Adrenal gland (tissue), 9 donors: ENCODE measurements at regions not wholly inside any gene's neighbourhood (a gene's known extent, or its start where the extent isn't known, plus 50 kb on each side); places are given as distances from the start of the nearest gene placed in this dataset.
A peak's percentile ranks its signal among the peaks of the same experiment; 100 is the strongest.

ENCODE experiments used
- DNase-seq, 7 donors: peaks; one replicate each; pipeline ENCODE4 v3.0.0-alpha.2; 2019 to 2020
- H3K27ac ChIP-seq, 5 donors: fragments of 200-600 bp; sonication (generic) in 4 of 5; 1 replicate in 3 of 5; 2 replicates in 2 of 5; pipeline versions ENCODE4 v1.5.1 to v1.8.0; 2016 to 2020; ENCODE audit warnings: mild to moderate bottlenecking in 1 of 5
- H3K27me3 ChIP-seq: fragments of 200-600 bp; 2 replicates; pipeline ENCODE4 v1.8.0; 2021
- H3K36me3 ChIP-seq, 2 donors: fragments of 200-600 bp; replicated peaks in 1 of 2; 1 replicate in 1 of 2; 2 replicates in 1 of 2; pipeline versions ENCODE4 v1.5.1 to v1.8.0; 2018 to 2022
- H3K4me1 ChIP-seq, 2 donors: fragments of 200-600 bp; replicated peaks in 1 of 2; 1 replicate in 1 of 2; 2 replicates in 1 of 2; pipeline versions ENCODE4 v1.5.1 to v1.8.0; 2018 to 2021
- H3K4me3 ChIP-seq, 4 donors: fragments of 200-600 bp; sonication (generic) in 3 of 4; one replicate each; pipeline ENCODE4 v1.5.1; 2016 to 2018
- H3K9me3 ChIP-seq, 3 donors: fragments of 200-600 bp; sonication (generic) in 1 of 3; replicated peaks in 1 of 3; 1 replicate in 2 of 3; 2 replicates in 1 of 3; pipeline versions ENCODE4 v1.5.1 to v1.8.0; 2016 to 2021
- POLR2A ChIP-seq, 2 donors: fragments of 450-650 bp; IDR thresholded peaks; one replicate each; pipeline ENCODE4 v1.6.1; 2017; ENCODE audit warnings: antibody characterized with exemption in 2 of 2, mild to moderate bottlenecking in 2 of 2, moderate library complexity in 1 of 2
- WGBS, 4 donors: extraction: QIAGEN DNeasy Blood & Tissue Kit in 2 of 4; methylation state at CpG; one replicate each; pipeline versions ENCODE4 v1.1.5 to v1.1.7; 2013 to 2017; 5-methylcytosine and 5-hydroxymethylcytosine counted together
- intact Hi-C, 2 donors: fragments of 100-400 bp; cut with DNase I; formaldehyde crosslinking; loops; one replicate each; pipeline versions ENCODE4 v1.14.1 to v1.15.0; 2022 to 2023
- TF ChIP-seq, protein P1 (sequence below), 6 experiments: fragments of 450-650 bp in 4 of 6; fragments of 200-600 bp in 2 of 6; sonication (generic) in 1 of 6; IDR thresholded peaks; 1 replicate in 5 of 6; 2 replicates in 1 of 6; pipeline versions ENCODE4 v1.5.1 to v1.8.0; 2016 to 2021; ENCODE audit warnings: antibody characterized with exemption in 6 of 6, mild to moderate bottlenecking in 2 of 6, moderate library complexity in 1 of 6
- donor health status: healthy with polysubstance abuse.
- donor health status: Bipolar disorder and iron deficiency.
- donor health status: DM: yes; HTN: yes; CAD: no.
- donor health status: DM: no; HTN: no; CAD: no.
- donor health status: DM: no; HTN: no; CAD: no.

DNA sequence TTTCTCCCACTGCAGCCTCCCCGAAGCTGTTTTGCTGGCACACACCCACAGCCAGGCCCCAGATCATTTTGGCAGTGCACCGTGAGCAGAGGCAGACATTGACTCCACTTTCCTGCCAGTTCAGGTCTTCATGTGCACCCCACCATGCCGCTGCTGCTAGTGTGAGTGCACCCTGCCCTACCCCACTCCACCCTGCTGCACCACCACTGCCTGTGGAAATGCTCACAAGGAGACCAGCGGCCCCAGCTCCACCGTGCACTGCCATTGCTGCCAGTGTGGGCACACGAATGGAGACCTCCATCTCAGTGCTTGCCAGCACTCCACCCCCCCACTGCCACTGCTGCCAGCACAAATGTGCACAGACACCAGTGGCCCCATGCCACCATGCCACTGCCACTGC lies 277.6 kb upstream of the ZC4H2 start:
- intact Hi-C loops, result no loop called here
- Histone ChIP-seq H3K36me3 (no peaks in the 10 kb centered on the region), H3K4me1 (no peaks in the 10 kb centered on the region), H3K4me3 (no peak overlapping the region), H3K9me3 (no peaks in the 10 kb centered on the region), H3K27me3 (peaks cover 7% of the 10 kb centered on the region), H3K27ac (no peak overlapping the region)
- TF ChIP-seq, protein P1, sequence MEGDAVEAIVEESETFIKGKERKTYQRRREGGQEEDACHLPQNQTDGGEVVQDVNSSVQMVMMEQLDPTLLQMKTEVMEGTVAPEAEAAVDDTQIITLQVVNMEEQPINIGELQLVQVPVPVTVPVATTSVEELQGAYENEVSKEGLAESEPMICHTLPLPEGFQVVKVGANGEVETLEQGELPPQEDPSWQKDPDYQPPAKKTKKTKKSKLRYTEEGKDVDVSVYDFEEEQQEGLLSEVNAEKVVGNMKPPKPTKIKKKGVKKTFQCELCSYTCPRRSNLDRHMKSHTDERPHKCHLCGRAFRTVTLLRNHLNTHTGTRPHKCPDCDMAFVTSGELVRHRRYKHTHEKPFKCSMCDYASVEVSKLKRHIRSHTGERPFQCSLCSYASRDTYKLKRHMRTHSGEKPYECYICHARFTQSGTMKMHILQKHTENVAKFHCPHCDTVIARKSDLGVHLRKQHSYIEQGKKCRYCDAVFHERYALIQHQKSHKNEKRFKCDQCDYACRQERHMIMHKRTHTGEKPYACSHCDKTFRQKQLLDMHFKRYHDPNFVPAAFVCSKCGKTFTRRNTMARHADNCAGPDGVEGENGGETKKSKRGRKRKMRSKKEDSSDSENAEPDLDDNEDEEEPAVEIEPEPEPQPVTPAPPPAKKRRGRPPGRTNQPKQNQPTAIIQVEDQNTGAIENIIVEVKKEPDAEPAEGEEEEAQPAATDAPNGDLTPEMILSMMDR (IDR thresholded peaks at IDR 0.05), result no peak
- no peak for TF ChIP-seq POLR2A (IDR thresholded peaks at IDR 0.05)
- no peak for DNase-seq
- 85 to 100% (median 87%) methylated on average over 2 to 6 of the region's 6 CpGs for WGBS, 4 donors

DNA sequence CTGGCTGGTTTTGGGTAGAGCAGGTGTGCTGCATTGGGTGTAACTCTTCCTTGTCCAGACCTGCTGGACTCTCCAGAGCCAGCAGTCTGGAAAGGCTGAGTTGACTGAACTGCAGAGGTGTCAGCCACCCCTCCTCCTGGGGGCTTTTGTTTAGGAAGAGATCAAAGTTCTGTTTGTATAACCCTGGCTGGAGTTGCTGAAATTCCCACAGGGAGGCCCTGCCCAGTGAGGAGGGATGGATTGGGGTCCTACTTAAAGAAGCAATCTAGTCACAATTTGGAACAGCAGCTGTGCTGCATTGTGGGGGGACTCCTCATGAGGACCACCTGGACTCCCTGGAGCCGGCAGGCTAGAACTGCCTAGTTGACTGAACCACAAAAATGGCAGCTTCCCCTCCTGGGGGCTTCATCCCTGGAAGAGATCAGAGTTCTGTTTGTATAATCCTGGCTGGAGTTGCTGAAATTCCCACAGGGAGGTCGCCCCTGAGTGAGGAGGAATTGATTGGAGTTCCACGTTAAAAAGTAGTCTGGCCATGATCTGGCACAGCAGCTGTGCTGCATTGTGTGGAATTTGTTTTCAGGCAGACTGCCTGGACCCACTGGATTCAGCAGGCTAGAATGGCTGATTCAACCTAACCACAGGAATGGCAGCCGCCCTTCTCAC lies 264.9 kb upstream of the ZC4H2 start:
- H3K4me1 ChIP-seq, result no peaks in the 10 kb centered on the region
- H3K9me3 ChIP-seq, result no peaks in the 10 kb centered on the region
- 50 to 83% (median 66%) methylated on average over 1 to 4 of the region's 4 CpGs for WGBS, 4 donors
- intact Hi-C loops, result no loop called here
- H3K36me3 ChIP-seq, result no peaks in the 10 kb centered on the region
- no peak for DNase-seq
- no peaks in the 10 kb centered on the region for H3K27me3 ChIP-seq
- H3K27ac ChIP-seq, result no peak overlapping the region
- no peak for TF ChIP-seq POLR2A (IDR thresholded peaks at IDR 0.05)
- TF ChIP-seq, protein P1 (IDR thresholded peaks at IDR 0.05), result no peak
- H3K4me3 ChIP-seq, result no peak overlapping the region

DNA sequence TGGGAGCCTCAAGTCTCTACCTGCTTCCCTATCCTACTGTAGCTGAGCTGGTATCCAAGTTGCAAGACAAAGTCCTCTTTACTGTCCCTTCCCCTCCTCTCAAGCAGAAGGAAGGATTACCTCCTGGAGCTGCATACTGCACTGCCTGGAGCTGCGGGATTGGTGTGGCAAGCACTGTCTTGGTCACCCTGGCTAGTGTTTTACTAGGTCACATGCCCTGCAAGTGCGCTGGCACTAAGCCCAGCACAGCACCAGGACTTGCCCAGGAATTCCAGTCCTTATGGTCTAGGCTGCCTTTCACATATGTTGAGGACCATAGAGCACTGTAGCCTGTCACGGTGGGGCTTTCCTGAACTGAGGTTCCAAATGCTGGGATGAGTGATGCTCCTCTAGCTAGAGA lies 227.3 kb upstream of the ZC4H2 start:
- no peaks in the 10 kb centered on the region for H3K9me3 ChIP-seq
- DNase-seq, result no peak
- TF ChIP-seq, protein P1 (IDR thresholded peaks at IDR 0.05), result no peak
- TF ChIP-seq POLR2A (IDR thresholded peaks at IDR 0.05), result no peak
- H3K27me3 ChIP-seq, result no peaks in the 10 kb centered on the region
- 65 to 82% (median 77%) methylated on average over 1 to 3 of the region's 3 CpGs for WGBS, 4 donors
- no peaks in the 10 kb centered on the region for H3K4me1 ChIP-seq
- H3K4me3 ChIP-seq, result no peak overlapping the region
- intact Hi-C loops, result no loop called here
- H3K36me3 ChIP-seq, result no peaks in the 10 kb centered on the region
- H3K27ac ChIP-seq, result no peak overlapping the region

DNA sequence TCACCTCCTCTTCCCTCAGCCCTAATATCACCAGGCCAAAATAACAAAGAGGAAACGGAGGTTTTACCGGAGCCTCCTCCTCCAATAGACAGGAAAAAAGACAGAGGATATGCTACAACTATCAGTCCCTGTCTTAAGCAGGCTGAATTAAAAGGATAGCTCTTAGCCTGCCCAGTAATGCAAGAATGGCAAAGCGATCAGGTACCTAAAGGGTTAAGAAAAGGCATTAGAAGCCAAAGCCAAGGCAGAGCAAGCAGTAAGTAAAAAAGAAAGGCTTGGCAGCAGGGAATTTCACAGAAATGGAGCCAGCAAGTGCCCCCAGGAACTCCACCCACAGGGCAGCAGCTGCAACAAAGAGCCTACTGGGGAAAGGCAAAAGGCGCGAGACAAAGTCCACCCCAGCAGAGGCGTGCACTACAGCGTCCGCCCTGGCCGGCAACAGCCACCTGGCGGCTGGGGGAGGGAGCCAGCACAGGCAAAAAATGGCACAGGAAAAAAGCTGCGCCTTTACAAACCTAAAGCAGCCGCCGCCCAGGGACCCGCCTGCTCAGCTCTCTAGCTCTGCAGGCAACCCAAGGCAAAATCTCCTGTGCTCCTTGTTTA lies 220.6 kb upstream of the ZC4H2 start:
- TF ChIP-seq POLR2A (IDR thresholded peaks at IDR 0.05), result no peak
- TF ChIP-seq, protein P1 (IDR thresholded peaks at IDR 0.05), result no peak
- WGBS, 4 donors, result 6 to 28% (median 10%) methylated on average over 10 to 14 of the region's 14 CpGs
- no peak overlapping the region for H3K4me3 ChIP-seq

More for the DNA sequence above, 220.6 kb upstream of the ZC4H2 start:
- Histone ChIP-seq H3K27me3 (no peaks in the 10 kb centered on the region), H3K36me3 (no peaks in the 10 kb centered on the region), H3K9me3 (no peaks in the 10 kb centered on the region), H3K27ac (no peak overlapping the region), H3K4me1 (no peaks in the 10 kb centered on the region)
- peak in 6 of 7 donors; percentile 3 to 21 (median 15) for DNase-seq
- intact Hi-C loops, result no loop called here
